AG04450 (cell line): ENCODE measurements at regions not wholly inside any gene's neighbourhood (a gene's known extent, or its start where the extent isn't known, plus 50 kb on each side); places are given as distances from the start of the nearest gene placed in this dataset.

Experiments used
- CTCF ChIA-PET: fragments of 300-600, 350-600 bp; formaldehyde crosslinking; extraction: SDS; loops from one replicate; lab custom pipeline; 2022; ENCODE audit warnings: antibody characterized with exemption, inconsistent platforms; lab: Charles Lee
- POLR2A ChIA-PET: fragments of 350-600 bp; formaldehyde crosslinking; extraction: SDS; loops from one replicate; lab custom pipeline; 2021; ENCODE audit warnings: antibody characterized with exemption, inconsistent platforms; lab: Yijun Ruan, JAX
- DNase-seq: peaks from one replicate; pipeline ENCODE4 v3.0.0-alpha.2; 2011; ENCODE audit warnings: low read depth, low spot score
- H3K27ac ChIP-seq: one replicate; pipeline ENCODE4 v1.5.1; 2012; ENCODE audit warnings: low read depth, low read length, control low read depth
- H3K27me3 ChIP-seq: one replicate; pipeline ENCODE4 v1.6.0; 2012; ENCODE audit warnings: low read length; ENCODE audit not compliant: control insufficient read depth, insufficient read depth
- H3K4me3 ChIP-seq: 2 replicates; pipeline ENCODE4 v1.5.1; 2011; ENCODE audit warnings: mild to moderate bottlenecking, low read depth, low read length, control low read depth
- H3K9me3 ChIP-seq: 2 replicates; pipeline ENCODE4 v1.5.1; 2012; ENCODE audit warnings: low read length; ENCODE audit not compliant: control insufficient read depth, insufficient read depth
- CTCF ChIP-seq: IDR thresholded peaks from 2 replicates; pipeline ENCODE4 v1.5.1; 2011; ENCODE audit warnings: low read depth, low read length, control low read depth, inconsistent platforms

- no peaks in the 10 kb centered on the region for H3K9me3 ChIP-seq
- ChIA-PET CTCF (interaction anchor here (1.1 to 10.7 kb wide), 20 partner anchors 9 to 515 kb away, joined by 3 to 297 read pairs (median 8); no protein-coding TSS in a partner anchor), POLR2A (no interaction called here)
- no peaks in the 10 kb centered on the region for H3K27me3 ChIP-seq
- DNase-seq, result no peak
- TF ChIP-seq CTCF, result no peak
- H3K27ac ChIP-seq, result no peak overlapping the region
- H3K4me3 ChIP-seq, result no peak overlapping the region
Observed at GRCh38 chr20:9911519-9911918, 72.6 kb upstream of the PAK5 start.

- Histone ChIP-seq H3K4me3 (no peak overlapping the region), H3K27ac (no peak overlapping the region), H3K27me3 (no peaks in the 10 kb centered on the region), H3K9me3 (no peaks in the 10 kb centered on the region)
- TF ChIP-seq CTCF, result no peak
- ChIA-PET CTCF (interaction anchor here (0.6 to 10.7 kb wide), 4 partner anchors 183 to 501 kb away, joined by 3 to 297 read pairs (median 31); no protein-coding TSS in a partner anchor), POLR2A (no interaction called here)
- DNase-seq, result no peak
Observed at GRCh38 chr20:9909167-9909566, 70.3 kb upstream of the PAK5 start.

GRCh38 chr20:9903048-9903655 lies 64.3 kb upstream of the PAK5 start:
- H3K27ac ChIP-seq, result no peak overlapping the region
- no peak overlapping the region for H3K4me3 ChIP-seq
- peak; percentile 57 for TF ChIP-seq CTCF
- no peaks in the 10 kb centered on the region for H3K9me3 ChIP-seq
- POLR2A ChIA-PET, result no interaction called here
- DNase-seq, result no peak
- CTCF ChIA-PET, result interaction anchor here (0.6 to 5.7 kb wide), 11 partner anchors 10 to 285 kb away, joined by 3 to 69 read pairs (median 4); no protein-coding TSS in a partner anchor
- no peaks in the 10 kb centered on the region for H3K27me3 ChIP-seq

GRCh38 chr20:9889270-9889981 lies 50.5 kb upstream of the PAK5 start:
- no peaks in the 10 kb centered on the region for H3K9me3 ChIP-seq
- TF ChIP-seq CTCF, result no peak
- ChIA-PET POLR2A (no interaction called here), CTCF (interaction anchor here (1.5 kb wide), 1 partner anchor 14 kb away, joined by 4 read pairs; no protein-coding TSS in a partner anchor)
- no peak overlapping the region for H3K4me3 ChIP-seq
- H3K27me3 ChIP-seq, result no peaks in the 10 kb centered on the region
- DNase-seq, result no peak
- H3K27ac ChIP-seq, result no peak overlapping the region
